WTC11 (cell line): ENCODE measurements at regions not wholly inside any gene's neighbourhood (a gene's known extent, or its start where the extent isn't known, plus 50 kb on each side); places are given as distances from the start of the nearest gene placed in this dataset.

Experiments
- ATAC-seq: fragments of 200-7000 bp; cut with Tn5 transposase; 2 replicates; pipeline ENCODE4 v1.10.0; 2021; ENCODE audit warnings: mild to moderate bottlenecking, moderate library complexity
- CTCF ChIA-PET: fragments of 300-600 bp; sonication (Branson Sonifier 250); formaldehyde crosslinking; loops from one replicate; lab custom pipeline; 2021; ENCODE audit warnings: antibody characterized with exemption; lab: Charles Lee
- POLR2A ChIA-PET: fragments of 350-600 bp; sonication (Branson Sonifier 250); formaldehyde crosslinking; loops from one replicate; lab custom pipeline; 2021; ENCODE audit warnings: antibody characterized with exemption; lab: Charles Lee
- DNase-seq: peaks from one replicate; pipeline ENCODE4 v3.0.0; 2021; ENCODE audit warnings: low spot score
- H3K27ac Mint-ChIP-seq: 2 replicates; pipeline ENCODE4 v1.8.0; 2021; ENCODE audit warnings: mixed read lengths
- H3K27me3 Mint-ChIP-seq: 2 replicates; pipeline ENCODE4 v1.8.0; 2021; ENCODE audit warnings: low read depth, mild to moderate bottlenecking, moderate library complexity, mixed read lengths
- H3K36me3 Mint-ChIP-seq: 2 replicates; pipeline ENCODE4 v1.8.0; 2021; ENCODE audit warnings: mixed read lengths
- H3K4me1 Mint-ChIP-seq: 2 replicates; pipeline ENCODE4 v1.8.0; 2022; ENCODE audit warnings: mixed read lengths
- H3K4me3 Mint-ChIP-seq: 2 replicates; pipeline ENCODE4 v1.8.0; 2021; ENCODE audit warnings: mild to moderate bottlenecking, moderate library complexity, mixed read lengths
- H3K9me3 Mint-ChIP-seq: 2 replicates; pipeline ENCODE4 v1.8.0; 2021; ENCODE audit warnings: mixed read lengths
- CREM ChIP-seq: sonication (generic); formaldehyde crosslinking; IDR thresholded peaks from 2 replicates; pipeline ENCODE4 v1.8.1; 2022; ENCODE audit warnings: mild to moderate bottlenecking, missing genetic modification reagents, moderate library complexity
- ETV6 ChIP-seq: sonication (generic); formaldehyde crosslinking; IDR thresholded peaks from 2 replicates; pipeline ENCODE4 v1.8.1; 2022; ENCODE audit warnings: mild to moderate bottlenecking, missing genetic modification reagents
- GRHL2 ChIP-seq: fragments of 250-450 bp; sonication (Bioruptor Pico); IDR thresholded peaks from 2 replicates; pipeline ENCODE4 v1.8.0; 2022; ENCODE audit warnings: mild to moderate bottlenecking, moderate library complexity; ENCODE audit not compliant: insufficient replicate concordance, severe bottlenecking
- HMGA2 ChIP-seq: fragments of 250-450 bp; sonication (Bioruptor Pico); IDR thresholded peaks from 2 replicates; pipeline ENCODE4 v1.4.0; 2021; ENCODE audit warnings: mild to moderate bottlenecking, moderate library complexity
- JAZF1 ChIP-seq: fragments of 250-450 bp; sonication (Bioruptor Pico); IDR thresholded peaks from 2 replicates; pipeline ENCODE4 v1.9.0; 2021; ENCODE audit warnings: moderate library complexity, mild to moderate bottlenecking, inconsistent platforms
- MLX ChIP-seq: sonication (generic); formaldehyde crosslinking; IDR thresholded peaks from 2 replicates; pipeline ENCODE4 v1.8.1; 2023; ENCODE audit warnings: mild to moderate bottlenecking, missing genetic modification reagents, moderate library complexity
- NFATC4 ChIP-seq: fragments of 250-450 bp; sonication (Bioruptor Pico); IDR thresholded peaks from 2 replicates; pipeline ENCODE4 v1.9.0; 2021; ENCODE audit warnings: mild to moderate bottlenecking
- SOX15 ChIP-seq: fragments of 250-450 bp; sonication (Bioruptor Pico); IDR thresholded peaks from 2 replicates; pipeline ENCODE4 v1.9.0; 2021; ENCODE audit warnings: mild to moderate bottlenecking
- ZBTB21 ChIP-seq: sonication (generic); formaldehyde crosslinking; IDR thresholded peaks from 2 replicates; pipeline ENCODE4 v1.8.1; 2023; ENCODE audit warnings: mild to moderate bottlenecking, missing genetic modification reagents, borderline replicate concordance
- ZNF219 ChIP-seq: sonication (generic); formaldehyde crosslinking; IDR thresholded peaks from 2 replicates; pipeline ENCODE4 v1.8.0; 2023; ENCODE audit warnings: missing genetic modification reagents, mild to moderate bottlenecking, borderline replicate concordance
- ZNF232 ChIP-seq: sonication (generic); formaldehyde crosslinking; IDR thresholded peaks from 2 replicates; pipeline ENCODE4 v1.8.0; 2022; ENCODE audit warnings: mild to moderate bottlenecking, missing genetic modification reagents
- TF ChIP-seq, protein P1 (sequence below): fragments of 200-600 bp; IDR thresholded peaks from 2 replicates; pipeline ENCODE4 v1.8.0; 2022; ENCODE audit warnings: antibody characterized with exemption
- TF ChIP-seq, protein P2 (sequence below): sonication (generic); formaldehyde crosslinking; IDR thresholded peaks from 2 replicates; pipeline ENCODE4 v1.8.1; 2023; ENCODE audit warnings: mild to moderate bottlenecking, missing genetic modification reagents
- TF ChIP-seq, protein P3 (sequence below): sonication (generic); formaldehyde crosslinking; IDR thresholded peaks from 2 replicates; pipeline ENCODE4 v1.8.1; 2022; ENCODE audit warnings: low read depth, missing genetic modification reagents, borderline replicate concordance
- TF ChIP-seq, protein P4 (sequence below): fragments of 250-450 bp; sonication (Bioruptor Pico); IDR thresholded peaks from 2 replicates; pipeline ENCODE4 v1.9.0; 2021; ENCODE audit warnings: mild to moderate bottlenecking, borderline replicate concordance

GRCh38 chr2:12251749-12252148, 465.0 kb upstream of the TRIB2 start (continued):
- TF ChIP-seq GRHL2 (CRISPR knock-in tag) (no peak), ZNF219 (CRISPR knock-in tag) (no peak), JAZF1 (CRISPR knock-in tag) (no peak)
- TF ChIP-seq, protein P1, sequence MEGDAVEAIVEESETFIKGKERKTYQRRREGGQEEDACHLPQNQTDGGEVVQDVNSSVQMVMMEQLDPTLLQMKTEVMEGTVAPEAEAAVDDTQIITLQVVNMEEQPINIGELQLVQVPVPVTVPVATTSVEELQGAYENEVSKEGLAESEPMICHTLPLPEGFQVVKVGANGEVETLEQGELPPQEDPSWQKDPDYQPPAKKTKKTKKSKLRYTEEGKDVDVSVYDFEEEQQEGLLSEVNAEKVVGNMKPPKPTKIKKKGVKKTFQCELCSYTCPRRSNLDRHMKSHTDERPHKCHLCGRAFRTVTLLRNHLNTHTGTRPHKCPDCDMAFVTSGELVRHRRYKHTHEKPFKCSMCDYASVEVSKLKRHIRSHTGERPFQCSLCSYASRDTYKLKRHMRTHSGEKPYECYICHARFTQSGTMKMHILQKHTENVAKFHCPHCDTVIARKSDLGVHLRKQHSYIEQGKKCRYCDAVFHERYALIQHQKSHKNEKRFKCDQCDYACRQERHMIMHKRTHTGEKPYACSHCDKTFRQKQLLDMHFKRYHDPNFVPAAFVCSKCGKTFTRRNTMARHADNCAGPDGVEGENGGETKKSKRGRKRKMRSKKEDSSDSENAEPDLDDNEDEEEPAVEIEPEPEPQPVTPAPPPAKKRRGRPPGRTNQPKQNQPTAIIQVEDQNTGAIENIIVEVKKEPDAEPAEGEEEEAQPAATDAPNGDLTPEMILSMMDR, result no peak

DNA sequence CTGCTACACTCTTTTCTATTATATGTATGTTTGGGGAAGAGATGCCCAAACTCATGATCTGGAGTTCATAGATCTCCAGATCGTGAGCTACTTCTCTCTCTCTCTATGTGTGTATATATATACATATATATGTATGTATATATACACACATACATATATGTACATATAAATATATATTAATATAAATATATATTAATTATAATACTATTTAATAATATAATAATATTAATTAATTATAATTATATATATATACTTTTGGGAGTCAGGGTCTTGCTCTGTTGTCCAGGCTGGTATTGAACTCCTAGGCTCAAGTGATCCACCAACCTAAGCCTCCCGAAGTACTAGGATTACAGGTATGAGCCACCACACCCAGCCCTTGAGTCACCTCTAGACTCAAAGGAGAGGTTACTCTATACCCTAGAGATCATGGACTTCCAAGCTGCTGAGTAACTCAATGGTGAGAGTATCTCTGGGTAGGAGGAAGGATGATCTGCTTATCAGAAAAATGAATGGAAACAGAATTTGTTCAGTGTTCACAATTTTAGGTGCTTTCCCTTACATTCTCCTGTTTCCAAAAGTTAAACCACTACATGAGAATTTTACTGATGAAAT, 463.5 kb upstream of the TRIB2 start:
- no peak for ATAC-seq
- TF ChIP-seq CREM (no peak), HMGA2 (CRISPR knock-in tag) (peak; percentile 95)
- TF ChIP-seq, all 79 proteins: peak for 1
- no peak for DNase-seq
- Mint-ChIP-seq H3K27ac (no peak overlapping the region), H3K27me3 (no peaks in the 10 kb centered on the region), H3K4me3 (no peak overlapping the region), H3K36me3 (no peaks in the 10 kb centered on the region), H3K4me1 (peaks cover 20% of the 10 kb centered on the region), H3K9me3 (peaks cover 9% of the 10 kb centered on the region)
- ChIA-PET POLR2A (no interaction called here), CTCF (no interaction called here)

GRCh38 chr2:12254280-12254860, 462.4 kb upstream of the TRIB2 start:
- ChIA-PET POLR2A (interaction anchor here (0.5 kb wide), 1 partner anchor 18 kb away, joined by 5 read pairs; no protein-coding TSS in a partner anchor), CTCF (no interaction called here)
- no peak overlapping the region for H3K27ac Mint-ChIP-seq
- DNase-seq, result no peak
- H3K27me3 Mint-ChIP-seq, result no peaks in the 10 kb centered on the region
- H3K36me3 Mint-ChIP-seq, result no peaks in the 10 kb centered on the region
- H3K9me3 Mint-ChIP-seq, result peaks cover 9% of the 10 kb centered on the region
- H3K4me1 Mint-ChIP-seq, result peaks cover 20% of the 10 kb centered on the region
- no peak for ATAC-seq
- TF ChIP-seq, protein P2, sequence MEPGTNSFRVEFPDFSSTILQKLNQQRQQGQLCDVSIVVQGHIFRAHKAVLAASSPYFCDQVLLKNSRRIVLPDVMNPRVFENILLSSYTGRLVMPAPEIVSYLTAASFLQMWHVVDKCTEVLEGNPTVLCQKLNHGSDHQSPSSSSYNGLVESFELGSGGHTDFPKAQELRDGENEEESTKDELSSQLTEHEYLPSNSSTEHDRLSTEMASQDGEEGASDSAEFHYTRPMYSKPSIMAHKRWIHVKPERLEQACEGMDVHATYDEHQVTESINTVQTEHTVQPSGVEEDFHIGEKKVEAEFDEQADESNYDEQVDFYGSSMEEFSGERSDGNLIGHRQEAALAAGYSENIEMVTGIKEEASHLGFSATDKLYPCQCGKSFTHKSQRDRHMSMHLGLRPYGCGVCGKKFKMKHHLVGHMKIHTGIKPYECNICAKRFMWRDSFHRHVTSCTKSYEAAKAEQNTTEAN (CRISPR knock-in tag), result no peak
- no peak for TF ChIP-seq ETV6
- TF ChIP-seq, all 79 proteins: peak for 0
- H3K4me3 Mint-ChIP-seq, result no peak overlapping the region

GRCh38 chr2:12256206-12256605, 460.5 kb upstream of the TRIB2 start:
- Mint-ChIP-seq H3K27me3 (no peaks in the 10 kb centered on the region), H3K4me3 (no peak overlapping the region), H3K9me3 (peaks cover 9% of the 10 kb centered on the region), H3K36me3 (peaks cover 3% of the 10 kb centered on the region; the same call in 1 of the 2 replicates), H3K27ac (no peak overlapping the region), H3K4me1 (peaks cover 20% of the 10 kb centered on the region)
- ATAC-seq, result no peak
- CTCF ChIA-PET, result no interaction called here
- POLR2A ChIA-PET, result no interaction called here
- no peak for DNase-seq
- TF ChIP-seq NFATC4 (CRISPR knock-in tag) (no peak), ZBTB21 (CRISPR knock-in tag) (no peak), MLX (CRISPR knock-in tag) (no peak), ZNF232 (CRISPR knock-in tag) (no peak), SOX15 (CRISPR knock-in tag) (no peak)
- TF ChIP-seq, protein P3, sequence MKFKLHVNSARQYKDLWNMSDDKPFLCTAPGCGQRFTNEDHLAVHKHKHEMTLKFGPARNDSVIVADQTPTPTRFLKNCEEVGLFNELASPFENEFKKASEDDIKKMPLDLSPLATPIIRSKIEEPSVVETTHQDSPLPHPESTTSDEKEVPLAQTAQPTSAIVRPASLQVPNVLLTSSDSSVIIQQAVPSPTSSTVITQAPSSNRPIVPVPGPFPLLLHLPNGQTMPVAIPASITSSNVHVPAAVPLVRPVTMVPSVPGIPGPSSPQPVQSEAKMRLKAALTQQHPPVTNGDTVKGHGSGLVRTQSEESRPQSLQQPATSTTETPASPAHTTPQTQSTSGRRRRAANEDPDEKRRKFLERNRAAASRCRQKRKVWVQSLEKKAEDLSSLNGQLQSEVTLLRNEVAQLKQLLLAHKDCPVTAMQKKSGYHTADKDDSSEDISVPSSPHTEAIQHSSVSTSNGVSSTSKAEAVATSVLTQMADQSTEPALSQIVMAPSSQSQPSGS (CRISPR knock-in tag), result no peak
- TF ChIP-seq, protein P4, sequence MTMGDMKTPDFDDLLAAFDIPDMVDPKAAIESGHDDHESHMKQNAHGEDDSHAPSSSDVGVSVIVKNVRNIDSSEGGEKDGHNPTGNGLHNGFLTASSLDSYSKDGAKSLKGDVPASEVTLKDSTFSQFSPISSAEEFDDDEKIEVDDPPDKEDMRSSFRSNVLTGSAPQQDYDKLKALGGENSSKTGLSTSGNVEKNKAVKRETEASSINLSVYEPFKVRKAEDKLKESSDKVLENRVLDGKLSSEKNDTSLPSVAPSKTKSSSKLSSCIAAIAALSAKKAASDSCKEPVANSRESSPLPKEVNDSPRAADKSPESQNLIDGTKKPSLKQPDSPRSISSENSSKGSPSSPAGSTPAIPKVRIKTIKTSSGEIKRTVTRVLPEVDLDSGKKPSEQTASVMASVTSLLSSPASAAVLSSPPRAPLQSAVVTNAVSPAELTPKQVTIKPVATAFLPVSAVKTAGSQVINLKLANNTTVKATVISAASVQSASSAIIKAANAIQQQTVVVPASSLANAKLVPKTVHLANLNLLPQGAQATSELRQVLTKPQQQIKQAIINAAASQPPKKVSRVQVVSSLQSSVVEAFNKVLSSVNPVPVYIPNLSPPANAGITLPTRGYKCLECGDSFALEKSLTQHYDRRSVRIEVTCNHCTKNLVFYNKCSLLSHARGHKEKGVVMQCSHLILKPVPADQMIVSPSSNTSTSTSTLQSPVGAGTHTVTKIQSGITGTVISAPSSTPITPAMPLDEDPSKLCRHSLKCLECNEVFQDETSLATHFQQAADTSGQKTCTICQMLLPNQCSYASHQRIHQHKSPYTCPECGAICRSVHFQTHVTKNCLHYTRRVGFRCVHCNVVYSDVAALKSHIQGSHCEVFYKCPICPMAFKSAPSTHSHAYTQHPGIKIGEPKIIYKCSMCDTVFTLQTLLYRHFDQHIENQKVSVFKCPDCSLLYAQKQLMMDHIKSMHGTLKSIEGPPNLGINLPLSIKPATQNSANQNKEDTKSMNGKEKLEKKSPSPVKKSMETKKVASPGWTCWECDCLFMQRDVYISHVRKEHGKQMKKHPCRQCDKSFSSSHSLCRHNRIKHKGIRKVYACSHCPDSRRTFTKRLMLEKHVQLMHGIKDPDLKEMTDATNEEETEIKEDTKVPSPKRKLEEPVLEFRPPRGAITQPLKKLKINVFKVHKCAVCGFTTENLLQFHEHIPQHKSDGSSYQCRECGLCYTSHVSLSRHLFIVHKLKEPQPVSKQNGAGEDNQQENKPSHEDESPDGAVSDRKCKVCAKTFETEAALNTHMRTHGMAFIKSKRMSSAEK (CRISPR knock-in tag), result no peak
